ENCODE measurements at regions not wholly inside any gene's neighbourhood (a gene's known extent, or its start where the extent isn't known, plus 50 kb on each side); places are given as distances from the start of the nearest gene placed in this dataset.
A peak's percentile ranks its signal among the peaks of the same experiment; 100 is the strongest.

GRCh38 chr5:135211083-135211790, 177.2 kb upstream of the PITX1 start:
- Histone ChIP-seq H3K27ac (no peak overlapping the region), H3K27me3 (replicated peaks) (no peaks in the 10 kb centered on the region), H3K36me3 (replicated peaks) (no peaks in the 10 kb centered on the region), H3K4me3 (ENCODE audit: low read depth, low read length) (no peak overlapping the region)
- no peak for DNase-seq
- no peak for TF ChIP-seq CTCF (IDR thresholded peaks at IDR 0.05; ENCODE audit: low read depth, low read length, missing control alignments)
- in situ Hi-C loops (cut with HindIII; ENCODE audit: low pct_ligation_motif_present, low sequenced_read_pairs): no loop called here

- in situ Hi-C loops (cut with HindIII; ENCODE audit: low pct_ligation_motif_present, low sequenced_read_pairs): no loop called here
- no peak for DNase-seq
- no peak for TF ChIP-seq CTCF (IDR thresholded peaks at IDR 0.05; ENCODE audit: low read depth, low read length, missing control alignments)
- H3K36me3 ChIP-seq (replicated peaks): no peaks in the 10 kb centered on the region
- H3K27me3 ChIP-seq (replicated peaks): no peaks in the 10 kb centered on the region
- H3K27ac ChIP-seq: no peak overlapping the region
- H3K4me3 ChIP-seq (ENCODE audit: low read depth, low read length): no peak overlapping the region
These were observed 176.4 kb upstream of the PITX1 start for GRCh38 chr5:135210286-135211055.

- no peaks in the 10 kb centered on the region for H3K36me3 ChIP-seq (replicated peaks)
- no peaks in the 10 kb centered on the region for H3K27me3 ChIP-seq (replicated peaks)
- DNase-seq: peak; percentile 92
- peak overlapping the region; percentile 48 for H3K27ac ChIP-seq
- TF ChIP-seq CTCF (IDR thresholded peaks at IDR 0.05; ENCODE audit: low read depth, low read length, missing control alignments): peak; percentile 67
- H3K4me3 ChIP-seq (ENCODE audit: low read depth, low read length): no peak overlapping the region
- in situ Hi-C loops (cut with HindIII; ENCODE audit: low pct_ligation_motif_present, low sequenced_read_pairs): no loop called here
These were observed 175.1 kb upstream of the PITX1 start for GRCh38 chr5:135208903-135209721.

- Histone ChIP-seq H3K27ac (no peak overlapping the region), H3K36me3 (replicated peaks) (no peaks in the 10 kb centered on the region), H3K4me3 (ENCODE audit: low read depth, low read length) (no peak overlapping the region), H3K27me3 (replicated peaks) (no peaks in the 10 kb centered on the region)
- no peak for DNase-seq
- TF ChIP-seq CTCF (IDR thresholded peaks at IDR 0.05; ENCODE audit: low read depth, low read length, missing control alignments): no peak
- in situ Hi-C loops (cut with HindIII; ENCODE audit: low pct_ligation_motif_present, low sequenced_read_pairs): no loop called here
These were observed 174.5 kb upstream of the PITX1 start for GRCh38 chr5:135208555-135208902.

GRCh38 chr5:135207866-135208265, 173.8 kb upstream of the PITX1 start:
- in situ Hi-C loops (cut with HindIII; ENCODE audit: low pct_ligation_motif_present, low sequenced_read_pairs): no loop called here
- H3K27ac ChIP-seq: no peak overlapping the region
- no peaks in the 10 kb centered on the region for H3K36me3 ChIP-seq (replicated peaks)
- no peak for TF ChIP-seq CTCF (IDR thresholded peaks at IDR 0.05; ENCODE audit: low read depth, low read length, missing control alignments)
- no peak overlapping the region for H3K4me3 ChIP-seq (ENCODE audit: low read depth, low read length)
- no peaks in the 10 kb centered on the region for H3K27me3 ChIP-seq (replicated peaks)
- no peak for DNase-seq

All from brain microvascular endothelial cell (primary cell).